Osteoblast (primary cell): ENCODE measurements at regions not wholly inside any gene's neighbourhood (a gene's known extent, or its start where the extent isn't known, plus 50 kb on each side); places are given as distances from the start of the nearest gene placed in this dataset.
"Not testable (repeated sequence)": the region's sequence is repeated elsewhere in the genome, so short reads cannot be mapped to it uniquely, and the experiment has no call there.

ENCODE experiments used
- DNase-seq: peaks from one replicate; pipeline ENCODE4 v3.0.0; 2011; ENCODE audit warnings: low spot score, mixed read lengths; ENCODE audit not compliant: insufficient read length; ENCODE audit errors: missing footprints
- H2AFZ ChIP-seq: 2 replicates; pipeline ENCODE4 v1.6.0; 2011; ENCODE audit warnings: mild to moderate bottlenecking, low read length
- H3K27ac ChIP-seq: 2 replicates; pipeline ENCODE4 v1.5.1; 2011; ENCODE audit warnings: mild to moderate bottlenecking, low read depth, low read length, moderate library complexity
- H3K27me3 ChIP-seq: 2 replicates; pipeline ENCODE4 v1.6.0; 2012; ENCODE audit warnings: mild to moderate bottlenecking, control low read depth, inconsistent platforms, low read length, moderate library complexity; ENCODE audit not compliant: insufficient read depth
- H3K36me3 ChIP-seq: 2 replicates; pipeline ENCODE4 v1.5.1; 2011; ENCODE audit warnings: mild to moderate bottlenecking, low read length, control low read depth, moderate library complexity; ENCODE audit not compliant: insufficient read depth
- H3K4me1 ChIP-seq: 2 replicates; pipeline ENCODE4 v1.5.1; 2011; ENCODE audit warnings: mild to moderate bottlenecking, low read length, control low read depth, moderate library complexity; ENCODE audit not compliant: insufficient read depth
- H3K4me2 ChIP-seq: 2 replicates; pipeline ENCODE4 v1.6.0; 2011; ENCODE audit warnings: mild to moderate bottlenecking, low read length; ENCODE audit not compliant: insufficient read depth
- H3K4me3 ChIP-seq: fragments of 200-600 bp; sonication (generic); 3 replicates; pipeline ENCODE4 v1.5.1; 2012; ENCODE audit warnings: mild to moderate bottlenecking, low read length, inconsistent platforms; ENCODE audit not compliant: insufficient read depth
- H3K79me2 ChIP-seq: 2 replicates; pipeline ENCODE4 v1.6.0; 2012; ENCODE audit warnings: mild to moderate bottlenecking, low read length, control low read depth, inconsistent platforms; ENCODE audit not compliant: insufficient read depth
- H3K9me3 ChIP-seq: 2 replicates; pipeline ENCODE4 v1.5.1; 2011; ENCODE audit warnings: low read depth, low read length, control low read depth
- H4K20me1 ChIP-seq: 2 replicates; pipeline ENCODE4 v1.6.0; 2012; ENCODE audit warnings: mild to moderate bottlenecking, low read length, control low read depth; ENCODE audit not compliant: insufficient read depth
- TF ChIP-seq, protein P1 (sequence below): IDR thresholded peaks from 2 replicates; pipeline ENCODE4 v1.5.1; 2011; ENCODE audit warnings: mild to moderate bottlenecking, low read depth, low read length, moderate library complexity; ENCODE audit errors: extremely low read depth

GRCh38 chr14:103190741-103191140 is 67.5 kb downstream of the TNFAIP2 start:
- Histone ChIP-seq H3K4me3 (no peak overlapping the region), H3K36me3 (no peaks in the 10 kb centered on the region), H3K9me3 (no peaks in the 10 kb centered on the region), H3K27me3 (peaks cover 33% of the 10 kb centered on the region), H3K79me2 (no peaks in the 10 kb centered on the region), H3K27ac (no peak overlapping the region), H3K4me1 (peaks cover 2% of the 10 kb centered on the region), H4K20me1 (no peaks in the 10 kb centered on the region), H3K4me2 (no peak overlapping the region), H2AFZ (no peak overlapping the region)
- DNase-seq, result no peak
- TF ChIP-seq, protein P1, sequence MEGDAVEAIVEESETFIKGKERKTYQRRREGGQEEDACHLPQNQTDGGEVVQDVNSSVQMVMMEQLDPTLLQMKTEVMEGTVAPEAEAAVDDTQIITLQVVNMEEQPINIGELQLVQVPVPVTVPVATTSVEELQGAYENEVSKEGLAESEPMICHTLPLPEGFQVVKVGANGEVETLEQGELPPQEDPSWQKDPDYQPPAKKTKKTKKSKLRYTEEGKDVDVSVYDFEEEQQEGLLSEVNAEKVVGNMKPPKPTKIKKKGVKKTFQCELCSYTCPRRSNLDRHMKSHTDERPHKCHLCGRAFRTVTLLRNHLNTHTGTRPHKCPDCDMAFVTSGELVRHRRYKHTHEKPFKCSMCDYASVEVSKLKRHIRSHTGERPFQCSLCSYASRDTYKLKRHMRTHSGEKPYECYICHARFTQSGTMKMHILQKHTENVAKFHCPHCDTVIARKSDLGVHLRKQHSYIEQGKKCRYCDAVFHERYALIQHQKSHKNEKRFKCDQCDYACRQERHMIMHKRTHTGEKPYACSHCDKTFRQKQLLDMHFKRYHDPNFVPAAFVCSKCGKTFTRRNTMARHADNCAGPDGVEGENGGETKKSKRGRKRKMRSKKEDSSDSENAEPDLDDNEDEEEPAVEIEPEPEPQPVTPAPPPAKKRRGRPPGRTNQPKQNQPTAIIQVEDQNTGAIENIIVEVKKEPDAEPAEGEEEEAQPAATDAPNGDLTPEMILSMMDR, result no peak

GRCh38 chr14:103191844-103192243 is 68.6 kb downstream of the TNFAIP2 start:
- no peak for DNase-seq
- Histone ChIP-seq H2AFZ (no peak overlapping the region), H3K27ac (no peak overlapping the region)

DNA sequence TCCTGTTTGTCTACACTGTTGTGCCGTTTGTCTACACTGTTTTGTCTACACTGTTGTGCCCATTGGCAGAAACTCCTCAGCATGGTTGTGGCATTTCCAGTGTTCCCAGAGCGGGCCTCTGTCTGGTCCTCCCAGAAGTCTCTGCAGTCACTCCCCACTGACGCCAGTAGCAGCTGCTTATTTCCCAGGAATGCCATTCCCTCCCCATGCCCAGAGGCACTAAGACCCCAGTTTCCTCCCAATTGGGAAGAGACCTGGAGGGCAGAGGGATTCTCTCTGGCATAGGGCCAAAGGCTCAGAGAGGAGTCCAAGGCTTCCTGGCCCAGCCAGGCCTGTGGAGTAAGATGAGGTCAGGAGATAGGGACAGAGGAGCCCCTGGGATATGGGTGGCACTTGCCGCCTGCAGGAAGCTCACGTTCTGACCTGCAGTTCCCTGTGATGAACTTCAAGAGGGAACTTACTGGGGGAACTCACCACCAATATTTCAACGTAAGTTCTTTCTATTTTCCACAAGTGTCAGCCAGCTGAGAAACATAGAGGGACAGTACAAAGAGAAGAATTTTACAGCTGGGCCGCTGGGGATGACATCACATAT is 69.1 kb downstream of the TNFAIP2 start:
- H3K4me2 ChIP-seq, result no peak overlapping the region
- DNase-seq, result no peak
- no peak overlapping the region for H2AFZ ChIP-seq
- no peak overlapping the region for H3K4me3 ChIP-seq
- no peaks in the 10 kb centered on the region for H3K36me3 ChIP-seq
- H3K27ac ChIP-seq, result no peak overlapping the region
- no peaks in the 10 kb centered on the region for H4K20me1 ChIP-seq
- TF ChIP-seq, protein P1, result no peak
- no peaks in the 10 kb centered on the region for H3K9me3 ChIP-seq
- peaks cover 30% of the 10 kb centered on the region for H3K27me3 ChIP-seq
- H3K4me1 ChIP-seq, result peaks cover 2% of the 10 kb centered on the region
- no peaks in the 10 kb centered on the region for H3K79me2 ChIP-seq

More at GRCh38 chr14:103191844-103192243, 68.6 kb downstream of the TNFAIP2 start:
- Histone ChIP-seq H3K4me3 (no peak overlapping the region), H3K4me2 (no peak overlapping the region), H3K27me3 (peaks cover 33% of the 10 kb centered on the region), H4K20me1 (no peaks in the 10 kb centered on the region), H3K36me3 (no peaks in the 10 kb centered on the region), H3K9me3 (no peaks in the 10 kb centered on the region), H3K79me2 (no peaks in the 10 kb centered on the region), H3K4me1 (peaks cover 2% of the 10 kb centered on the region)
- TF ChIP-seq, protein P1, result no peak

DNA sequence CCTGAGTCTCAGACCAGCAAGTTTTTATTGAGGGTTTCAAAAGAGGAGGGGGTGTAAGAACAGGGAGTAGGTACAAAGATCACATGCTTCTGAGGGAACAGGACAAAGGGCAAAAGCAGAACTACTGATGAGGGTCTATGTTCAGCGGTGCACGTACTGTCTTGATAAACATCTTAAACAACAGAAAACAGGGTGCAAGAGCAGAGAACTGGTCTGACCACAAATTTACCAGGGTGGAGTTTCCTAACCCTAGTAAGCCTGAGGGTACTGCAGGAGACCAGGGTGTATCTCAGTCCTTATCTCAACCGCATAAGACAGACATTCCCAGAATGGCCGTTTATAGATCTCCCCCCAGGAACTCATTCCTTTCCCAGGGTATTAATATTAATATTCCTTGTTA is 69.6 kb downstream of the TNFAIP2 start:
- peaks cover 25% of the 10 kb centered on the region for H3K27me3 ChIP-seq
- not testable (repeated sequence) for H4K20me1 ChIP-seq, H3K4me1 ChIP-seq, H3K36me3 ChIP-seq, H3K9me3 ChIP-seq, H3K4me3 ChIP-seq, H2AFZ ChIP-seq, H3K27ac ChIP-seq, DNase-seq, H3K79me2 ChIP-seq, H3K4me2 ChIP-seq

- not testable (repeated sequence) for H4K20me1 ChIP-seq, H3K4me1 ChIP-seq, DNase-seq, H3K36me3 ChIP-seq, H3K4me2 ChIP-seq, H3K79me2 ChIP-seq, H3K9me3 ChIP-seq, H3K4me3 ChIP-seq, H3K27ac ChIP-seq, H2AFZ ChIP-seq
- peaks cover 25% of the 10 kb centered on the region for H3K27me3 ChIP-seq
These were observed 70.2 kb downstream of the TNFAIP2 start for GRCh38 chr14:103193491-103193890.
